PC-3 (cell line): ENCODE measurements at regions not wholly inside any gene's neighbourhood (a gene's known extent, or its start where the extent isn't known, plus 50 kb on each side); places are given as distances from the start of the nearest gene placed in this dataset.
"Not testable (repeated sequence)": the region's sequence is repeated elsewhere in the genome, so short reads cannot be mapped to it uniquely, and the experiment has no call there.

ENCODE experiments used
- ATAC-seq: fragments of 200-7000 bp; cut with Tn5 transposase; 2 replicates; pipeline ENCODE4 v1.9.1; 2020; ENCODE audit warnings: mild to moderate bottlenecking, moderate library complexity
- BruUV-seq: library from RNA; stranded (reverse); fragments of 400-500 nt; replicated peaks from 2 replicates; lab custom pipeline; 2021; lab: Mats Ljungman, UMichigan
- CTCF ChIA-PET: fragments of 300-600 bp; sonication (Branson Sonifier 250); formaldehyde crosslinking; loops from one replicate; lab custom pipeline; 2022; ENCODE audit warnings: antibody characterized with exemption; lab: Charles Lee
- POLR2A ChIA-PET: fragments of 300-600 bp; sonication (Branson Sonifier 250); formaldehyde crosslinking; loops from one replicate; lab custom pipeline; 2022; ENCODE audit warnings: antibody characterized with exemption; ENCODE audit not compliant: unreplicated experiment; lab: Charles Lee
- DNase-seq: peaks from one replicate; pipeline ENCODE4 v3.0.0-alpha.2; 2015
- H2AFZ ChIP-seq: fragments of 300-600 bp; sonication (generic); 2 replicates; pipeline ENCODE4 v1.6.0; 2016; ENCODE audit warnings: antibody characterized with exemption, low read length
- H3F3A ChIP-seq: fragments of 300-600 bp; sonication (generic); one replicate; pipeline ENCODE4 v1.6.0; 2017; ENCODE audit warnings: antibody characterized with exemption, low read length, control low read depth, mild to moderate bottlenecking; ENCODE audit not compliant: unreplicated experiment
- H3K27ac ChIP-seq: fragments of 300-600 bp; sonication (generic); 2 replicates; pipeline ENCODE4 v1.5.1; 2016; ENCODE audit warnings: mild to moderate bottlenecking, low read length
- H3K27me3 ChIP-seq: fragments of 300-600 bp; sonication (generic); 2 replicates; pipeline ENCODE4 v1.6.1; 2016; ENCODE audit warnings: low read length, mixed read lengths
- H3K36me3 ChIP-seq: fragments of 300-600 bp; sonication (generic); 2 replicates; pipeline ENCODE4 v1.6.1; 2016; ENCODE audit warnings: low read depth, mixed run types, low read length, mixed read lengths
- H3K4me1 ChIP-seq: fragments of 300-600 bp; sonication (generic); 2 replicates; pipeline ENCODE4 v1.5.1; 2016; ENCODE audit warnings: low read length; ENCODE audit not compliant: insufficient read depth
- H3K4me2 ChIP-seq: fragments of 300-600 bp; sonication (generic); 2 replicates; pipeline ENCODE4 v1.6.0; 2016; ENCODE audit warnings: low read length
- H3K4me3 ChIP-seq: fragments of 300-600 bp; sonication (generic); 2 replicates; pipeline ENCODE4 v1.5.1; 2016; ENCODE audit warnings: mild to moderate bottlenecking, low read length, mixed read lengths
- H3K79me2 ChIP-seq: fragments of 300-600 bp; sonication (generic); 2 replicates; pipeline ENCODE4 v1.6.1; 2017; ENCODE audit warnings: low read length, mixed read lengths
- H3K9ac ChIP-seq: fragments of 300-600 bp; sonication (generic); 2 replicates; pipeline ENCODE4 v1.6.0; 2016; ENCODE audit warnings: mild to moderate bottlenecking, low read length
- H3K9me2 ChIP-seq: fragments of 300-600 bp; sonication (generic); replicated peaks from 2 replicates; pipeline ENCODE4 v1.6.1; 2016; ENCODE audit warnings: mixed run types, low read length, mixed read lengths
- H3K9me3 ChIP-seq: fragments of 300-600 bp; sonication (generic); 2 replicates; pipeline ENCODE4 v1.6.1; 2016; ENCODE audit warnings: low read length, mixed read lengths
- H4K20me1 ChIP-seq: fragments of 300-600 bp; sonication (generic); 2 replicates; pipeline ENCODE4 v1.6.1; 2016; ENCODE audit warnings: low read length, mixed read lengths
- CTCF ChIP-seq: fragments of 300-600 bp; sonication (generic); conservative IDR thresholded peaks from 2 replicates; pipeline ENCODE4 v1.5.1; 2017; ENCODE audit warnings: antibody characterized with exemption, low read depth, mild to moderate bottlenecking, low read length
- EZH2 ChIP-seq: fragments of 300-600 bp; sonication (generic); IDR thresholded peaks from one replicate; pipeline ENCODE4 v1.6.1; 2017; ENCODE audit warnings: antibody characterized with exemption, mild to moderate bottlenecking, low read length; ENCODE audit not compliant: unreplicated experiment
- EZH2phosphoT487 ChIP-seq: fragments of 300-600 bp; sonication (generic); IDR thresholded peaks from 2 replicates; pipeline ENCODE4 v1.6.1; 2018; ENCODE audit warnings: mild to moderate bottlenecking, antibody characterized with exemption, low read length, borderline replicate concordance
- intact Hi-C: fragments of 100-400 bp; cut with micrococcal nuclease; formaldehyde crosslinking; loops from 2 replicates; pipeline ENCODE4 v1.9.0; 2023

- intact Hi-C loops, DNase-seq, POLR2A ChIA-PET, BruUV-seq, H3K27me3 ChIP-seq, H3K4me3 ChIP-seq, H3K79me2 ChIP-seq, ATAC-seq, H3K4me1 ChIP-seq, CTCF ChIA-PET, H3K9me3 ChIP-seq, H4K20me1 ChIP-seq, H3K4me2 ChIP-seq, H3K27ac ChIP-seq, H3K9ac ChIP-seq, H2AFZ ChIP-seq, H3K36me3 ChIP-seq, H3F3A ChIP-seq, H3K9me2 ChIP-seq: not testable (repeated sequence)
Measured at GRCh38 chr13:43971324-43971723, 91.6 kb downstream of the LACC1 start.

- ATAC-seq = no peak
- DNase-seq = no peak
- Histone ChIP-seq H3K36me3 (no peaks in the 10 kb centered on the region), H3K4me1 (no peaks in the 10 kb centered on the region), H3K79me2 (no peaks in the 10 kb centered on the region), H4K20me1 (no peaks in the 10 kb centered on the region), H3K4me2 (no peak overlapping the region), H2AFZ (no peak overlapping the region), H3K27me3 (no peaks in the 10 kb centered on the region), H3K9ac (no peak overlapping the region), H3K4me3 (no peak overlapping the region), H3K27ac (no peak overlapping the region), H3K9me3 (no peaks in the 10 kb centered on the region), H3F3A (no peaks in the 10 kb centered on the region), H3K9me2 (no peaks in the 10 kb centered on the region)
- CTCF ChIA-PET = no interaction called here
- intact Hi-C loops = no loop called here
- BruUV-seq = no TSS peak
- POLR2A ChIA-PET = no interaction called here
- no peak for TF ChIP-seq EZH2
- no peak for TF ChIP-seq EZH2phosphoT487
- no peak for TF ChIP-seq CTCF
Measured at GRCh38 chr13:43977911-43978310, 98.2 kb downstream of the LACC1 start.

- no peaks in the 10 kb centered on the region for H4K20me1 ChIP-seq
- no peaks in the 10 kb centered on the region for H3K4me1 ChIP-seq
- H3K4me2 ChIP-seq = no peak overlapping the region
- ATAC-seq (no peak), DNase-seq (no peak)
- H3K9me2 ChIP-seq = no peaks in the 10 kb centered on the region
- no peaks in the 10 kb centered on the region for H3K9me3 ChIP-seq
- CTCF ChIA-PET = no interaction called here
- no peaks in the 10 kb centered on the region for H3K27me3 ChIP-seq
- TF ChIP-seq EZH2 (no peak), CTCF (no peak), EZH2phosphoT487 (no peak)
- no peaks in the 10 kb centered on the region for H3F3A ChIP-seq
- H3K79me2 ChIP-seq = no peaks in the 10 kb centered on the region
- POLR2A ChIA-PET = no interaction called here
- no peak overlapping the region for H3K27ac ChIP-seq
- H3K9ac ChIP-seq = no peak overlapping the region
- H2AFZ ChIP-seq = no peak overlapping the region
- H3K4me3 ChIP-seq = no peak overlapping the region
- H3K36me3 ChIP-seq = no peaks in the 10 kb centered on the region
- BruUV-seq = no TSS peak
- intact Hi-C loops = no loop called here
Measured at GRCh38 chr13:43978688-43979087, 99.0 kb downstream of the LACC1 start.
